Liver (tissue), 8 donors: ENCODE measurements at regions not wholly inside any gene's neighbourhood (a gene's known extent, or its start where the extent isn't known, plus 50 kb on each side); places are given as distances from the start of the nearest gene placed in this dataset.
"Not testable (repeated sequence)": the region's sequence is repeated elsewhere in the genome, so short reads cannot be mapped to it uniquely, and the experiment has no call there.

Experiments used
- DNase-seq: peaks from one replicate; pipeline ENCODE4 v3.0.0-alpha.2; 2017; ENCODE audit warnings: low spot score
- H3K27ac ChIP-seq, 2 donors: one replicate each; pipeline ENCODE4 v1.7.0; 2013; ENCODE audit warnings: inconsistent platforms in 2 of 2, low read length in 2 of 2, control low read depth in 1 of 2, low read depth in 1 of 2, mild to moderate bottlenecking in 1 of 2
- H3K27me3 ChIP-seq, 4 donors: one replicate each; pipeline versions ENCODE4 v1.6.1 to v1.7.0; 2013; ENCODE audit warnings: low read length in 3 of 4, inconsistent platforms in 1 of 4, mild to moderate bottlenecking in 1 of 4, moderate library complexity in 1 of 4; ENCODE audit not compliant: control insufficient read depth in 4 of 4, insufficient read depth in 4 of 4
- H3K36me3 ChIP-seq, 4 donors: one replicate each; pipeline versions ENCODE4 v1.6.1 to v1.7.0; 2013; ENCODE audit warnings: low read length in 3 of 4, mild to moderate bottlenecking in 3 of 4, low read depth in 1 of 4, moderate library complexity in 1 of 4; ENCODE audit not compliant: control insufficient read depth in 4 of 4, insufficient read depth in 3 of 4
- H3K4me1 ChIP-seq, 4 donors: one replicate each; pipeline versions ENCODE4 v1.6.1 to v1.7.0; 2013; ENCODE audit warnings: low read length in 3 of 4, mild to moderate bottlenecking in 3 of 4, moderate library complexity in 1 of 4; ENCODE audit not compliant: control insufficient read depth in 4 of 4, insufficient read depth in 4 of 4
- H3K4me3 ChIP-seq, 3 donors: one replicate each; pipeline versions ENCODE4 v1.6.1 to v1.7.0; 2013; ENCODE audit warnings: low read length in 3 of 3, control low read depth in 1 of 3, low read depth in 1 of 3, mild to moderate bottlenecking in 1 of 3
- H3K9ac ChIP-seq, 2 donors: one replicate each; pipeline ENCODE4 v1.7.0; 2013; ENCODE audit warnings: low read length in 2 of 2, mild to moderate bottlenecking in 2 of 2, moderate library complexity in 2 of 2, control low read depth in 1 of 2, low read depth in 1 of 2
- H3K9me3 ChIP-seq, 4 donors: one replicate each; pipeline versions ENCODE4 v1.6.1 to v1.7.0; 2013; ENCODE audit warnings: low read length in 3 of 4; ENCODE audit not compliant: control insufficient read depth in 4 of 4
- ATF3 ChIP-seq: IDR thresholded peaks from 2 replicates; pipeline ENCODE4 v1.6.1; 2016; ENCODE audit warnings: antibody characterized with exemption
- CTCF ChIP-seq: fragments of 150-350 bp; IDR thresholded peaks from 2 replicates; pipeline ENCODE4 v1.5.1; 2017; ENCODE audit warnings: improper control_type of control experiment, low read depth, low read length; ENCODE audit not compliant: missing input control
- EGR1 ChIP-seq, 2 donors: IDR thresholded peaks; 2 replicates each; pipeline ENCODE4 v1.6.1; 2016 to 2018; ENCODE audit warnings: antibody characterized with exemption in 2 of 2, low read depth in 2 of 2
- FOXA2 ChIP-seq: IDR thresholded peaks from 2 replicates; pipeline ENCODE4 v1.6.1; 2016; ENCODE audit warnings: antibody characterized with exemption
- HNF4G ChIP-seq: IDR thresholded peaks from 2 replicates; pipeline ENCODE4 v1.6.1; 2016; ENCODE audit warnings: antibody characterized with exemption
- JUND ChIP-seq, 2 donors: IDR thresholded peaks; 2 replicates each; pipeline ENCODE4 v1.6.1; 2016; ENCODE audit warnings: antibody characterized with exemption in 2 of 2
- MAX ChIP-seq: IDR thresholded peaks from 2 replicates; pipeline ENCODE4 v1.6.1; 2016; ENCODE audit warnings: antibody characterized with exemption
- RXRA ChIP-seq, 2 donors: IDR thresholded peaks; 2 replicates each; pipeline ENCODE4 v1.6.1; 2017 to 2018; ENCODE audit warnings: antibody characterized with exemption in 2 of 2, mild to moderate bottlenecking in 1 of 2
- SP1 ChIP-seq: IDR thresholded peaks from 2 replicates; pipeline ENCODE4 v1.6.1; 2018; ENCODE audit warnings: antibody characterized with exemption, mild to moderate bottlenecking
- TAF1 ChIP-seq: conservative IDR thresholded peaks from 2 replicates; pipeline ENCODE4 v1.6.1; 2016; ENCODE audit warnings: antibody characterized with exemption, mild to moderate bottlenecking
- YY1 ChIP-seq: IDR thresholded peaks from 2 replicates; pipeline ENCODE4 v1.6.1; 2016; ENCODE audit warnings: antibody characterized with exemption, mild to moderate bottlenecking
- WGBS: extraction: QIAGEN DNeasy Blood & Tissue Kit; methylation state at CpG from one replicate; pipeline ENCODE4 v1.1.7; 2013; 5-methylcytosine and 5-hydroxymethylcytosine counted together
- TF ChIP-seq, protein P1 (sequence below): IDR thresholded peaks from 2 replicates; pipeline ENCODE4 v1.6.1; 2016; ENCODE audit warnings: antibody characterized with exemption
- donor health status: healthy.
- donor health status: healthy.
- donor health status: healthy.
- donor health status: healthy.
- donor health status: healthy.

DNA sequence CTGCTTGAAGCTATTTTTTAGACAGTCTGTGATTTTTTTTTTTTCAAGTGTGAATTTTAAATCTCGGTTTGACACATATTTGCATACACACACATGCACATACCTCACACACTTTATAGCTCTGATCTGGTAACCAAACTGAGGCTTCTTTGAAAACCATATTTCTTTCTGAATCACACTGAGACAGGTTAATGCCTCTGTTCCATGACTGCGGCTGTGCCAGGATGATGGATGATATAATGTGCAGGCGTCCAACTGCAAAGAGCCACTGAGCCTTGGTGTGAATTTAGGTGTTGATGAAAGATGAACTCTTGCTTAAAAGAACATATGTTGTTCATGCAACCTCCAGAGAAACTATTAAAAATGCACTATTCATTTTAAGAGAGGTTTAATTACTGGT is 504.0 kb upstream of the OLFM3 start:
- H3K36me3 ChIP-seq, result no peaks in the 10 kb centered on the region
- H3K27me3 ChIP-seq, result no peaks in the 10 kb centered on the region
- no peak for DNase-seq
- no peak overlapping the region for H3K27ac ChIP-seq
- no peak overlapping the region for H3K9ac ChIP-seq
- WGBS, result 69% methylated on average over 3 of the region's 3 CpGs
- TF ChIP-seq TAF1 (no peak), MAX (no peak), HNF4G (no peak), SP1 (no peak), YY1 (no peak), JUND (IDR thresholded peaks at IDR 0.05) (no peak), CTCF (no peak), ATF3 (no peak), EGR1 (IDR thresholded peaks at IDR 0.05; ENCODE audit: low read depth in 2 of 2) (no peak)
- no peaks in the 10 kb centered on the region for H3K4me1 ChIP-seq
- peaks cover 0 to 4% (median under 1%) of the 10 kb centered on the region in 4 donors for H3K9me3 ChIP-seq
- no peak overlapping the region for H3K4me3 ChIP-seq

DNA sequence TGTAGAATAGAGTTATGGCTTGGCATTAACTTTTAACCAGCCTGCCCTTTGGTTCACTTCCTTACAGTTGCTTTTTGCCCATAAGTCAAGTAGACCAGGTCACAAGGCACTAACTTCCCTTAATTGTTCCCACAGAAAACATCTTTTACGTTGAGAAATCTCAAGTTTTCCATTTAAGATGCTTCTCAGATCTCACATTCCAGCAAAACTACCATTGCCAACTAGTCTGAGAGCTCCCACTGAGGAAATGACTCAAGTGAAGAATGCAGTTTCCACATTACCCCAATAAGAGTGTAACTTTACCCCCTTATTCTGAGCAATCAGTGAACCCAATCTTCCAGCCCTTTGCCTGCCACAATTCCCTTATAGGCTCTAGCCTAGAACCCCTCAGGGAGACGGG is 502.2 kb upstream of the OLFM3 start:
- Histone ChIP-seq H3K9me3 (peaks cover 0 to 4% (median under 1%) of the 10 kb centered on the region in 4 donors), H3K27ac (no peak overlapping the region), H3K27me3 (no peaks in the 10 kb centered on the region), H3K4me3 (no peak overlapping the region), H3K9ac (no peak overlapping the region), H3K36me3 (no peaks in the 10 kb centered on the region), H3K4me1 (no peaks in the 10 kb centered on the region)
- 43% methylated on average over 2 of the region's 2 CpGs for WGBS
- no peak for TF ChIP-seq CTCF
- no peak for TF ChIP-seq EGR1 (IDR thresholded peaks at IDR 0.05; ENCODE audit: low read depth in 2 of 2)
- TF ChIP-seq TAF1, result no peak
- no peak for TF ChIP-seq RXRA (IDR thresholded peaks at IDR 0.05)
- TF ChIP-seq, protein P1, sequence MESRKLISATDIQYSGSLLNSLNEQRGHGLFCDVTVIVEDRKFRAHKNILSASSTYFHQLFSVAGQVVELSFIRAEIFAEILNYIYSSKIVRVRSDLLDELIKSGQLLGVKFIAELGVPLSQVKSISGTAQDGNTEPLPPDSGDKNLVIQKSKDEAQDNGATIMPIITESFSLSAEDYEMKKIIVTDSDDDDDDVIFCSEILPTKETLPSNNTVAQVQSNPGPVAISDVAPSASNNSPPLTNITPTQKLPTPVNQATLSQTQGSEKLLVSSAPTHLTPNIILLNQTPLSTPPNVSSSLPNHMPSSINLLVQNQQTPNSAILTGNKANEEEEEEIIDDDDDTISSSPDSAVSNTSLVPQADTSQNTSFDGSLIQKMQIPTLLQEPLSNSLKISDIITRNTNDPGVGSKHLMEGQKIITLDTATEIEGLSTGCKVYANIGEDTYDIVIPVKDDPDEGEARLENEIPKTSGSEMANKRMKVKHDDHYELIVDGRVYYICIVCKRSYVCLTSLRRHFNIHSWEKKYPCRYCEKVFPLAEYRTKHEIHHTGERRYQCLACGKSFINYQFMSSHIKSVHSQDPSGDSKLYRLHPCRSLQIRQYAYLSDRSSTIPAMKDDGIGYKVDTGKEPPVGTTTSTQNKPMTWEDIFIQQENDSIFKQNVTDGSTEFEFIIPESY, result no peak
- no peak for TF ChIP-seq SP1
- no peak for TF ChIP-seq FOXA2
- no peak for DNase-seq

GRCh38 chr1:102497810-102498209 is 501.1 kb upstream of the OLFM3 start:
- 73% methylated on average over 3 of the region's 3 CpGs for WGBS
- H3K36me3 ChIP-seq, DNase-seq, H3K27me3 ChIP-seq, H3K9ac ChIP-seq, H3K27ac ChIP-seq, H3K4me3 ChIP-seq, H3K9me3 ChIP-seq, H3K4me1 ChIP-seq: not testable (repeated sequence)
